Left ventricle myocardium inferior (tissue), 1 donor: ENCODE measurements at regions not wholly inside any gene's neighbourhood (a gene's known extent, or its start where the extent isn't known, plus 50 kb on each side); places are given as distances from the start of the nearest gene placed in this dataset.

Source experiments
- DNase-seq: peaks from one replicate; pipeline ENCODE4 v3.0.0-alpha.2; 2020
- H3K27ac ChIP-seq: fragments of 200-600 bp; replicated peaks from 2 replicates; pipeline ENCODE4 v1.8.0; 2021
- H3K27me3 ChIP-seq: fragments of 200-600 bp; 2 replicates; pipeline ENCODE4 v1.8.0; 2021; ENCODE audit warnings: low read depth
- H3K36me3 ChIP-seq: fragments of 200-600 bp; 2 replicates; pipeline ENCODE4 v1.8.0; 2021
- H3K4me1 ChIP-seq: fragments of 200-600 bp; 2 replicates; pipeline ENCODE4 v1.8.0; 2021
- H3K4me3 ChIP-seq: fragments of 200-600 bp; 2 replicates; pipeline ENCODE4 v1.8.0; 2021; ENCODE audit warnings: mild to moderate bottlenecking, moderate library complexity
- H3K9me3 ChIP-seq: fragments of 200-600 bp; replicated peaks from 2 replicates; pipeline ENCODE4 v1.8.0; 2021
- intact Hi-C: fragments of 100-400 bp; cut with micrococcal nuclease; formaldehyde crosslinking; loops from one replicate; pipeline ENCODE4 v1.11.0; 2022
- TF ChIP-seq, protein P1 (sequence below): fragments of 200-600 bp; IDR thresholded peaks from 2 replicates; pipeline ENCODE4 v1.8.0; 2021; ENCODE audit warnings: antibody characterized with exemption, mild to moderate bottlenecking, borderline replicate concordance
- donor health status: DM: no; HTN: yes; CAD: no; lungs with severe emphysema.

DNA sequence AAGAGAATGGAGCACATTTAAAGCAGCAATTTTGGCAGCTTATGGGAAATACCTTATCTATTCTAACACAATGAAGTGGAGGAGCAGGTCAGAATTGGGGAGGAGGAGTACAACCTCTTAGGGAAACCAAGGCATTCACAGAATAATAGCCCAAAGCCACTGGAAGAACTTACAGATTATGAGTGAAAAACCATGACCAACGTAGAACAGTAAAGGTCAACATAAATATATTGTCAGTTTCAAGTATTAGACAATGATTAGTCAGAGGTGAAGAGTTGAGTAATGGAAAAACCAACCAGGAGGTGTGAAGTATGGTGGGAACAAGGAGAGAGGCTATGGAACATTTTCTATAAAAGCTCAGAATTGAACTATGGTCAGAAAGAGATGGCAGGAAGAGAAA, 304.3 kb upstream of the SP4 start:
- H3K27ac ChIP-seq = no peak overlapping the region
- intact Hi-C loops = no loop called here
- TF ChIP-seq, protein P1, sequence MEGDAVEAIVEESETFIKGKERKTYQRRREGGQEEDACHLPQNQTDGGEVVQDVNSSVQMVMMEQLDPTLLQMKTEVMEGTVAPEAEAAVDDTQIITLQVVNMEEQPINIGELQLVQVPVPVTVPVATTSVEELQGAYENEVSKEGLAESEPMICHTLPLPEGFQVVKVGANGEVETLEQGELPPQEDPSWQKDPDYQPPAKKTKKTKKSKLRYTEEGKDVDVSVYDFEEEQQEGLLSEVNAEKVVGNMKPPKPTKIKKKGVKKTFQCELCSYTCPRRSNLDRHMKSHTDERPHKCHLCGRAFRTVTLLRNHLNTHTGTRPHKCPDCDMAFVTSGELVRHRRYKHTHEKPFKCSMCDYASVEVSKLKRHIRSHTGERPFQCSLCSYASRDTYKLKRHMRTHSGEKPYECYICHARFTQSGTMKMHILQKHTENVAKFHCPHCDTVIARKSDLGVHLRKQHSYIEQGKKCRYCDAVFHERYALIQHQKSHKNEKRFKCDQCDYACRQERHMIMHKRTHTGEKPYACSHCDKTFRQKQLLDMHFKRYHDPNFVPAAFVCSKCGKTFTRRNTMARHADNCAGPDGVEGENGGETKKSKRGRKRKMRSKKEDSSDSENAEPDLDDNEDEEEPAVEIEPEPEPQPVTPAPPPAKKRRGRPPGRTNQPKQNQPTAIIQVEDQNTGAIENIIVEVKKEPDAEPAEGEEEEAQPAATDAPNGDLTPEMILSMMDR = no peak
- no peak for DNase-seq
- no peaks in the 10 kb centered on the region for H3K9me3 ChIP-seq
- no peaks in the 10 kb centered on the region for H3K27me3 ChIP-seq
- H3K4me3 ChIP-seq = no peak overlapping the region
- no peaks in the 10 kb centered on the region for H3K4me1 ChIP-seq
- no peaks in the 10 kb centered on the region for H3K36me3 ChIP-seq

DNA sequence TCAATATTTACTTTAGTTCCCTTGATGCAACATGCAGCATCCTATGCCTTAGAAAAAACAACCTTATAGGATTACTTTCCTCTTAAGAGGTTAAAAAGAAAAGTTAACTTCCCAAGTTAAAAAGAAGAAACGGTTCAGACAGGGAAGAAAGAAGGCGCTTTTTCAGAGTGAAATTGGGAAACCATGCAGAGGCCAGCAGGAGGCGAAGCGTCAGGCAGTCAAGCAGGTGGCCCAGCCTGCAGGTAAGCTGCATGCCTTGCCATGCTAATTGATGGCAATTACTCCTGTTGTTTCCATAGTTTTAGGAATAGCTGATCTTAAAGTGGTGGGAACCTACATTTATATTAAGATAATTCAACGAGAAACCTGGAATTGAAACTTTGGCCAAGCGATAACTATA, 302.6 kb upstream of the SP4 start:
- no peak for DNase-seq
- Histone ChIP-seq H3K27me3 (peaks cover 3% of the 10 kb centered on the region), H3K27ac (no peak overlapping the region), H3K4me3 (no peak overlapping the region), H3K4me1 (no peaks in the 10 kb centered on the region), H3K9me3 (no peaks in the 10 kb centered on the region), H3K36me3 (no peaks in the 10 kb centered on the region)
- intact Hi-C loops = no loop called here
- TF ChIP-seq, protein P1 = no peak

DNA sequence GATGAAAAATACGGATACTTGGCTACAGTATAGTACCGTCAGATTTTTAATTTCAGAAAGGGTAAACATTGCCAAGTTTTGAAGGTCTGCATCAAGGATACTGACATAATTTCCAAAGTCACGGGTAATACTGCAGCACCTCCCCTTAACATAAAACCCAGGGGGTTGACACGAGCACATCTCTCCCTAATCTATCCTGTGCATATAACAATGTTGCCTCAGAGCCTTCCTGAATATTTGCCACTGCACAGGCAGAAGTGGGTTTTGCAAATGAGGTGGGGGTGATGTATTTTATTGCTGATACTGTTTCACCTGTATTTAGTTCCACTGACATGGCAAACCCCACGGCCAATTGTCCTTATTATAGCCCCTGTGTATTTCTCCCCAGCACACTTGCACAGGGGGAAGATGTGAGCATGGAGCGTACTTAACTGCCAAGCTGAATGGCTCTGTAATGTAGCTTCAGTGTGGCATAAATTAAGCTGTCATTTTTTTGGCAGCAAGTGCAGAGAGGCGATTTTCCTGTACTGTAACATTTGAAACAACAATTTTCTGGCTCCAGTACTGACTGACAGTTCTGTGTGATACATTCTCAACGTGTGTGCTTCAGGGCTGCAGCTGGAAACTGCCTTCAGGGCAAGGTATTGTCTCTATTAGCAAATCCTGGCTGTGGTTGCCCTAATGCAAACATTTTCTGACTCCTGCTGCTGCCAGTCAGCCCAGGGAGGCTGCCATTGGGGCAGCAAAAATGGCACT, 299.6 kb upstream of the SP4 start:
- Histone ChIP-seq H3K27me3 (peaks cover 9% of the 10 kb centered on the region), H3K4me3 (no peak overlapping the region), H3K27ac (no peak overlapping the region), H3K4me1 (no peaks in the 10 kb centered on the region), H3K9me3 (no peaks in the 10 kb centered on the region), H3K36me3 (no peaks in the 10 kb centered on the region)
- TF ChIP-seq, protein P1 = no peak
- no peak for DNase-seq
- intact Hi-C loops = no loop called here

DNA sequence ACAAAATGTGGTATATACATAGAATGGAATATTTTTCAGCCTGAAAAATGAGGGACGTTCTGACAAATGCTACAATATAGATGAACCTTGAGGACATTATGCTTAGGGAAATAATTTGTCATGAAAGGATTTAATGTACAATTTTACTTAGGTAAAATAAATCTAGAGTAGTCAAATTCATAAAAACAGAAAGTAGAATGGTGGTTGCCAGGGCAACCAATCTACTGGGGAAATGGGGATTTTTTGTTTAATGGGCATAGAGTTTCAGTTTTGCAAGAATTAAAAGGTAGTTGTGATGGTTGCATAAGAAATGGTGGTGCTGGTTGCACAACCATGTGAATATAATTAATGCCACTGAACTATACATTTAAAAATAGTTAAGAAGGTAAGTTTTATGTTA, 296.0 kb upstream of the SP4 start:
- peaks cover 9% of the 10 kb centered on the region for H3K27me3 ChIP-seq
- TF ChIP-seq, protein P1 = no peak
- no peak overlapping the region for H3K4me3 ChIP-seq
- no peaks in the 10 kb centered on the region for H3K36me3 ChIP-seq
- peaks cover 12% of the 10 kb centered on the region for H3K9me3 ChIP-seq
- DNase-seq = no peak
- no peak overlapping the region for H3K27ac ChIP-seq
- no peaks in the 10 kb centered on the region for H3K4me1 ChIP-seq
- intact Hi-C loops = no loop called here

DNA sequence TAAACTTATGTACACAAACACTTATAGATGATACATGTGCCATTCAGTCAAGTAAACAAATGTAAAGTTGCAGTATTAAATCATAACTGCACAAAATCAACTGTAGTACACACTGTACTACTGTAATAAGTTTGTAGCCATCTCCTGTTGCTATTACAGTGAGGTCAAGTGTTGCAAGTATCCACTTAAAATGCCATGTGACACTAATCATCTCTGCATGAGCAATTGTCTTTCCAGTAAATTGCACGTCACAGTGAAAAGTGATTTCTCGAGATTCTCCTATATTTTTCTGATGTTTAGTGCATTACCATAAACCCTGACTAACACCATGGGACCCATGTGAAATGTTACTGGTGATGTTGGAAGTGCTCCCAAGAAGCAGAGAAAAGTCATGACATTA, 293.3 kb upstream of the SP4 start:
- no peak for DNase-seq
- Histone ChIP-seq H3K4me1 (no peaks in the 10 kb centered on the region), H3K27me3 (peaks cover 9% of the 10 kb centered on the region), H3K4me3 (no peak overlapping the region), H3K9me3 (peaks cover 12% of the 10 kb centered on the region), H3K36me3 (no peaks in the 10 kb centered on the region), H3K27ac (no peak overlapping the region)
- TF ChIP-seq, protein P1 = no peak
- intact Hi-C loops = no loop called here
